Activated naive CD8-positive, alpha-beta T cell treated with anti-CD3 and anti-CD28 coated beads, Interleukin-2, amount 50 U/mL, for 24 hours (primary cell): ENCODE measurements at regions not wholly inside any gene's neighbourhood (a gene's known extent, or its start where the extent isn't known, plus 50 kb on each side); places are given as distances from the start of the nearest gene placed in this dataset.

Experiments used
- ATAC-seq: fragments of 150-1000 bp; cut with Tn5 transposase; one replicate; pipeline ENCODE4 v1.10.0; 2021
- DNase-seq: peaks from one replicate; pipeline ENCODE4 v3.0.0; 2021
- H3K27ac Mint-ChIP-seq: one replicate; pipeline ENCODE4 v1.8.0; 2021; ENCODE audit warnings: mild to moderate bottlenecking, mixed read lengths
- H3K27me3 Mint-ChIP-seq: one replicate; pipeline ENCODE4 v1.8.0; 2021; ENCODE audit warnings: mixed read lengths
- H3K36me3 Mint-ChIP-seq: one replicate; pipeline ENCODE4 v1.8.0; 2021; ENCODE audit warnings: low read depth, mixed read lengths
- H3K4me1 Mint-ChIP-seq: one replicate; pipeline ENCODE4 v1.8.0; 2021; ENCODE audit warnings: mixed read lengths
- H3K4me3 Mint-ChIP-seq: one replicate; pipeline ENCODE4 v1.8.0; 2021; ENCODE audit warnings: mild to moderate bottlenecking, moderate library complexity, mixed read lengths
- H3K9me3 Mint-ChIP-seq: one replicate; pipeline ENCODE4 v1.8.0; 2021; ENCODE audit warnings: mixed read lengths

DNA sequence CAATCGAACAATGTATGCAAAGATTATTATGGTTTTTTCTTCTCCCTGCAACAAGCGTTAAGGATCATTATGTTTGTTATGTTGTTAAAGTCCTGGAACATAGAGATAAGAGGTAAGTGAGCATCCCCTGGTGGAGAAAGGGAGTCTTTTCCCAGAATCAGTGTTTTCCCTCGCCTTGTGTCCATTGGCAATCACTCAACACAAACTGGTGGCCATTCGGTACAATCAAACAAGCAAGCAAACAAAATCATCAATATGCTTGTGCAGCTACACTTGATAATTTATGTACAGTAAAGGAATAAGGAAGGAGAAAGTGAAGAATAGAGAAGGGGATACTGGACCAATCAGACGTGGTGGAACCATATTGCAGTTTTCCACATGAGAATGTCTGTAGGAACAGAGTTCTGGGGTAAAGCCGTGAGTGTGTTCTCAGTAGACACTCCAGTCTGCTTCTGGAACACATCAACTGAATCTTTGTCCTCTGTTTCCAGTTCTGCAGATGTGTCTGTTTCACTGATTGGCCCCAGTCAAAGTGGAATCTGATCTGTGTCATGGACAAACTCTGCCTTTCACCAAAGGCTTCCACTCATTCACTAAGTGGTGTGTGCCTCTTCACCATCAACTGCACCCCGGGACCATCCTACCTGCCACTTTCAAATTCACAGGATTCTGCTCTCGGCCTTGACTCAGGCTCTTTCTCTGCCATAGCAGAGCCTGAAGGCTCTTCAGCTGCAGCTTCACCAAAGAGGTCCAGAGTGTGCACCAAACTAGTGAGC is 169.5 kb downstream of the AHSP start:
- Mint-ChIP-seq H3K4me3 (no peak overlapping the region), H3K4me1 (peaks cover 21% of the 10 kb centered on the region), H3K9me3 (no peaks in the 10 kb centered on the region), H3K36me3 (peaks cover 10% of the 10 kb centered on the region), H3K27ac (no peak overlapping the region), H3K27me3 (peaks cover 5% of the 10 kb centered on the region)
- no peak for ATAC-seq
- no peak for DNase-seq

DNA sequence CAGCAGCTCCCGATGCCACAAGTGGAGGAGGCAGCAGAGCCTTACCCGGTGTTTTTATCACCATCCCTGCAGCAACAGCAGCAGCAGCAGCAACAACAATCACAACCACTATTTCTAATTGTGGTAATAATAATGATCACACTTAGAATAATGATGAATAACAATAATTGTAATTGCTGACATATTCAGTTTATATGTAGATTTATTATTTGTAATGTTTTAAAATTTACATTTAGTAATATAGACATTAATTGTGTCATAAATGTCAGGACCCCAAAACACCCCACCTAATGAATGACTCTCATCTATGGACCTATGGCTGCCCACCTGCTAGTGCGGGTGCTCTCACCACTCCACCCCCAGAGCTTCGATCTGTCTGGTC is 170.0 kb downstream of the AHSP start:
- no peak overlapping the region for H3K4me3 Mint-ChIP-seq
- H3K27ac Mint-ChIP-seq = no peak overlapping the region
- H3K4me1 Mint-ChIP-seq = peaks cover 27% of the 10 kb centered on the region

DNA sequence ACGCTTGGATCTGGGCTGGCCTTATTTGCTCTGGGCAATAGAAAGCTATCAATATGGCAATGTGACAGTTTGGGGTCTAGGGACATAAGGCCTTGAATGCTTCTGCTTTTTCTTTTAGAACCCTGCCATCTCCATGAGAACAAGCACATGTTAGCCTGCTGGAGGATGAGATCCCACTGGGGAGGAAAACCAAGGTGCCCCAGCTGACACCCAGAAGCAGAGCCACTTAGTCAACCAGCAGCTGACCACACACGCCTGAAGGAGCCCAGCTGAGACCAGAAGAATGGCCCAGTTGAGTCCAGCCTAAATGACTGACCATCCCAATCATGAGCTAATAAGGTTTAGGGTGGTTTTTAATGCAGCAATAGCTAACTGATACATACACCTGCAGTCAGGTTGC is 171.2 kb downstream of the AHSP start:
- ATAC-seq (no peak), DNase-seq (no peak)
- peaks cover 24% of the 10 kb centered on the region for H3K36me3 Mint-ChIP-seq
- H3K4me3 Mint-ChIP-seq = no peak overlapping the region
- peaks cover 5% of the 10 kb centered on the region for H3K27me3 Mint-ChIP-seq
- no peaks in the 10 kb centered on the region for H3K9me3 Mint-ChIP-seq
- H3K4me1 Mint-ChIP-seq = peaks cover 28% of the 10 kb centered on the region
- H3K27ac Mint-ChIP-seq = no peak overlapping the region

More for the DNA sequence above, 170.0 kb downstream of the AHSP start:
- ATAC-seq (no peak), DNase-seq (no peak)
- H3K27me3 Mint-ChIP-seq = peaks cover 5% of the 10 kb centered on the region
- peaks cover 16% of the 10 kb centered on the region for H3K36me3 Mint-ChIP-seq
- no peaks in the 10 kb centered on the region for H3K9me3 Mint-ChIP-seq

DNA sequence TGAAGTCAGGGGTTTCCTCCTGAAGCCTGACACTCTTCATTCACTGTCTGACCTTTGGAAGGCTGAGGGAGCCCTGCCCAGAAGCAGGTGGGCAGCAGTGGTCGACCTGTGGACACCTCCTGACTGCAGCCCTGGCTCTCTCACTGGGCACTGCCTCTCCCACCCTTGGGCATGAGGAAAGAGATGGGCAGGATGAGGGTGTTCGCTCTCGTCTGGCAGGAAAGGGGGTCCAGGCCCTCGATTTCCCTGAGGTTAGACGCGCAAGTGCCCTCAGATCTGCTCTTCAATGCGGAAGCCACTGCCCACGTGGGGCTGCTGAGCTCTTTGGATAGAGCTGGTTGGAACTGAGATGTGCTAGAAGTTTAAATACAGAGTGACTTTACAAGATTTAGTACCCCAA is 171.9 kb downstream of the AHSP start:
- Mint-ChIP-seq H3K4me3 (no peak overlapping the region), H3K27ac (no peak overlapping the region)

DNA sequence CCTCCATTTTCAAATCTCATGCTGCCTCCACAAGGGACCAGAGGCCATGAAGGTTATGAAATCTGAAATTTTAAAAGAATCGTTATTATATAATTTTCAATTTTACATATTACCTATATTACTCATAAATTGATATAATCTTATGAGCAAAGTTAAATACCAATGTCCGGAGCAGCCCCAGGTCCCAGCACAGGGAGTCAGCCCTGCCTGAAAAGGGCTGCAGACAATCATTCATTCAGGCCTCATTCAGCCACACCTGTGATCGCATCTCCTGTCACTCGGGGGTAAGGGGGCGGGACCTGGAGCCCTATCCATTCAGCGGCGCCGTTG is 172.5 kb downstream of the AHSP start:
- H3K4me1 Mint-ChIP-seq = peaks cover 28% of the 10 kb centered on the region
- DNase-seq (no peak), ATAC-seq (no peak)
- H3K36me3 Mint-ChIP-seq = peaks cover 28% of the 10 kb centered on the region
- H3K27ac Mint-ChIP-seq = peak overlapping the region; percentile 79
- H3K27me3 Mint-ChIP-seq = peaks cover 5% of the 10 kb centered on the region
- H3K4me3 Mint-ChIP-seq = peak overlapping the region; percentile 86
- no peaks in the 10 kb centered on the region for H3K9me3 Mint-ChIP-seq

More for the DNA sequence above, 171.9 kb downstream of the AHSP start:
- Mint-ChIP-seq H3K9me3 (no peaks in the 10 kb centered on the region), H3K36me3 (peaks cover 28% of the 10 kb centered on the region), H3K27me3 (peaks cover 5% of the 10 kb centered on the region), H3K4me1 (peaks cover 28% of the 10 kb centered on the region)
- no peak for DNase-seq
- no peak for ATAC-seq

DNA sequence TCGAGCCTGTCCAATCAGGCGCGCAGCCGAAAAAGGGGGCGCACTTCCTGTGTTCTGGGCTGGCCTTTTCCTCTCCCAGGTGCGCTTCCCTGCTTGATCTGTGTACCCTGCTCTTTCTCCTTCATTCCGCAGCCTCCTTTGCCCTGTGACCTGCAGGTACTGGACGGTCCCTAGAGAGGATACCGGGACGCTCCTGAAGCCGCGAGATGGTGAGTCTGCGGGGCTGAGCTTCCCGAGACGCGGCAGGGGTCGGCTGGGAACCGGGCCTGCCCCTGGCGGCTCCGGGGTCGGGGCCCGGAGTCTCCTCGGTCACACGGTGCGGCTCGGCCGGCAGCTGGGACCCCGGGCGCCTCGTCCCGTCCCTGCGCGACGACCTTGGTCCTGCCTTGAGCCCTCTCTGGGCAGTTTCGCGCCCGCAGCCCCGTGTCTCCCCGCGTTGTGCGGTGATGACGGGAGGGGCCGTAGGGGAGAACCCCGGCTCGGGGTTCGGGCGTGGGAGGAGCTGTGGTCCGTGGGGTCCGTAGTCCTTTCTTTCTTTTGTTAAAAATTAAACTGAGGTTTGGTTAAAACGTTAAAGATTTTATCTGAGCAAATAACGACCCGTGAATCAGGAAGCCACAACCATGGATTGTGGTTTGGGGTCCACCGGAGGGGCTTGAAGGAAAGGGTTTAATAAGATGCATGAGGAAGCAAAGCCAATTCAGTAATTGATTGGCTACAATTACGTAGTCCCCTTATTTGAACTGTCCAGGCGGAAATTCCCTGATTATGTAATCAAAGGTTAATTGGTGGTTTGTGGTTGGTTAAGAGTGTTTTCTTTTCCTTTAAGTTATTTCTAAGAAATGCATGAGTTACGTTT is 172.8 kb upstream of the ZNF267 start:
- DNase-seq (peak; percentile 85), ATAC-seq (peak; percentile 80)
- peaks cover 28% of the 10 kb centered on the region for H3K4me1 Mint-ChIP-seq
- peaks cover 28% of the 10 kb centered on the region for H3K36me3 Mint-ChIP-seq
- H3K27me3 Mint-ChIP-seq = peaks cover 5% of the 10 kb centered on the region
- peak overlapping the region; percentile 86 for H3K4me3 Mint-ChIP-seq
- H3K9me3 Mint-ChIP-seq = no peaks in the 10 kb centered on the region
- H3K27ac Mint-ChIP-seq = peak overlapping the region; percentile 98

DNA sequence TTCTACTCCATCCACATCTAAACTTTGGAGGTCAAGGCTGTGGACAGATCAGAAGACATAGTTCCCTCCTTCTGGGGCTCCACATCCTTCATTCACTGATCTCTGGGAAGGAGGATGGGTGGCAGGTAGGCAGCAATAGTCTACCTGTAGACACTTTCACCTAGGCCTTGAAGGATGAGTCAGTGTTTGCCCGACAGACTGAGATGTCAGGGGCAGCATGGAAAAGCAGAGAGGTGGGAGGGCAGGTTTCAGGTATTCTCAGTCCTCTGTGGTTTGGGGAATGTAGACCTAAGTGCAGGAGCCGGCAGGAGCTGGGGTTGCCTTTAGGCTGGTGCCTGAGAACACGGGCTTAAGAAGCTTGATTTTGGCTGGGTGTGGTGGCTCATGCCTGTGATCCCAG is 171.9 kb upstream of the ZNF267 start:
- ATAC-seq (no peak), DNase-seq (no peak)
- peak overlapping the region; percentile 86 for H3K4me3 Mint-ChIP-seq
- H3K4me1 Mint-ChIP-seq = peaks cover 24% of the 10 kb centered on the region
- H3K27ac Mint-ChIP-seq = peak overlapping the region; percentile 98
- no peaks in the 10 kb centered on the region for H3K9me3 Mint-ChIP-seq
- H3K27me3 Mint-ChIP-seq = peaks cover 5% of the 10 kb centered on the region
- H3K36me3 Mint-ChIP-seq = peaks cover 31% of the 10 kb centered on the region

DNA sequence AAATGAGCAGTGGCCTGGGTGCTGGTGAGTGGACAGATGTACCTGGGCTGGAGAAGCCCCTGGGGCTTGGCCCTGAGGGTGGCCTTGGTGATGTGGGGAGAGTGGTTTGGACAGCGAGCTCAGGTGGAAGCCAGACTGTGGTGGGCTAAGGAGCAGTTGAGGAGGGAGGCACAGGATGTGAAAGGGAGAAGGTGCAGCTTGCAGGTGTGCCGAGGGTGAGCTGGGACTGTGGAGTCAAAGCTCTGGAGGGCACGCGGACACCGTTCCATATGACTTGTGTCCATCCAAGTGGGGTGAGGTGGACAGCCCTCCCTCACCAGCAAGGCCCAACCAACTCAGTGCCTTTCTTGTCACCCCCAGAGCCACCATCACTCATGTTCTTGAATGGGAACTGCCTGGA is 170.8 kb upstream of the ZNF267 start:
- Mint-ChIP-seq H3K4me1 (peaks cover 21% of the 10 kb centered on the region), H3K27ac (no peak overlapping the region), H3K9me3 (no peaks in the 10 kb centered on the region), H3K27me3 (peaks cover 5% of the 10 kb centered on the region), H3K4me3 (no peak overlapping the region), H3K36me3 (peaks cover 39% of the 10 kb centered on the region)
- DNase-seq = no peak
- ATAC-seq = no peak

DNA sequence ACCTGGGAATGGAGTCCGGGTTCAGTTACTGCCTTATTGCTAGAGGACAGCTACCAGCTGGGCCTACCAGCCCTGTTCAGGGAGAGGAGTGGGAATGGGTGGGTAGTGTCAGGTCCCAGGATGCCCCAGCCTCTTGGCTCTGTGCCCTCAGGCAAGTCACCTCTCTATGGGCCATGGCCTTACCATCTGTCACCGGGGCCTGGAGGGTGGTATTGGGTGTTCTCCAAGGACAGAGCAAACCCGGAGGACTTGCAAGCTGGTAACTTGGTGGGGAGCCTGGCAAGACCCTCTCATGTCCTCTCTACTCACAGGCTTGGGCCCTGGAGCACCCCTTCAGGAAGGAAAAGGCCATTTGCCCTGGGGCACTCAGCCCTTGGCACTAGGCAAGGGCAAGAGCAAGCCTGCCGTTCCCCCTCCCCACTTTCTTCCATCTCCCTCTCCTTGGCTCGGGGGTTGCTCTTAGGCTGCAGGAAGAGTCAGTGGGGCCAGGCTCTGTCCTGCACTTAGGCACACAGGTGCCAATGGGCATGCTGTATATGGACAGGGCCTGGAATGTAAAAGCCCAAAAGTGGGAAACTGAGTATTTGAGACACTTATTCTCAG is 170.0 kb upstream of the ZNF267 start:
- DNase-seq (no peak), ATAC-seq (no peak)
- no peak overlapping the region for H3K4me3 Mint-ChIP-seq
- H3K27ac Mint-ChIP-seq = no peak overlapping the region
- H3K4me1 Mint-ChIP-seq = peaks cover 21% of the 10 kb centered on the region
- peaks cover 5% of the 10 kb centered on the region for H3K27me3 Mint-ChIP-seq
- H3K36me3 Mint-ChIP-seq = peaks cover 40% of the 10 kb centered on the region
- no peaks in the 10 kb centered on the region for H3K9me3 Mint-ChIP-seq

DNA sequence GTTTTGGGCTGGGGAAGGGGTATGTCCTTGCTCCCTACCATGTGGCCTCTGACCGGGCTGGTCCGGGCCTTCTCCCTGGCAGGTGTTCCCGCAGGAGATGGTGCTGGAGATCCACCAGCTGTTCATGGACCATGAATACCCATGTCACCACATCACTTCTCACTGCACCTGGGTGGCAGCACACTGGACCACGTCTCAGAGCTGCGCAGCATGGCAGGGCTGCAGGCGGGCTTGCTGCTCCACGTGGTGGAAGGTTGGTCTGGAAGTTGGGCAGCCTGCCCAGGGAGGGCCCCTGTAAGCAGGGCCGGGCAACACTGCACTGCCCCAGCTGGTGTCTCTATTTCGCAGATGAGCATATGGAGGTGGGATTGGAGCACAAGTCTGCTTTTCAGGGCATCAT is 169.5 kb upstream of the ZNF267 start:
- Mint-ChIP-seq H3K9me3 (no peaks in the 10 kb centered on the region), H3K36me3 (peaks cover 44% of the 10 kb centered on the region), H3K4me1 (peaks cover 21% of the 10 kb centered on the region), H3K27me3 (peaks cover 5% of the 10 kb centered on the region), H3K4me3 (no peak overlapping the region), H3K27ac (no peak overlapping the region)
- ATAC-seq = no peak
- no peak for DNase-seq

DNA sequence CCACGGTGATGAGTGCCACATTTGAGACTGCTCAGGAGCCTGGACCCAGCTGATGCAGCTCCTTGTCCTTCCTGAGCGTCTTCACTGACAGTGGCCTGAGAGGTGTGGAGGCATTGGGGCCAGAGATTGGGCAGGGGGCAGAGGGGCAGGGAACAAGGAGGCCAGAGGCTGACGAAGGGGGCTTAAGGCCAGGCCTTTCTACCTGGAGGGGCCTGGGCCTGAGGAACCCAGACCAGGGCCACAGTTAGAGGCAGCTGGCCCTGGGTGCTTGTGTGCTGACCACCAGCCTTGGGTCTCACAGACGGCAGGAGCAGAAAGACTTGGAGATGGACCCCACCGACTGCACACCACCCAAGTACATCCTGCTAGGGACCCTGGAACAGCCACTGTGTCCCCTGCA is 168.2 kb upstream of the ZNF267 start:
- Mint-ChIP-seq H3K27me3 (peaks cover 5% of the 10 kb centered on the region), H3K4me1 (peaks cover 21% of the 10 kb centered on the region), H3K36me3 (peaks cover 44% of the 10 kb centered on the region), H3K27ac (no peak overlapping the region), H3K9me3 (no peaks in the 10 kb centered on the region), H3K4me3 (no peak overlapping the region)
- DNase-seq (no peak), ATAC-seq (no peak)

DNA sequence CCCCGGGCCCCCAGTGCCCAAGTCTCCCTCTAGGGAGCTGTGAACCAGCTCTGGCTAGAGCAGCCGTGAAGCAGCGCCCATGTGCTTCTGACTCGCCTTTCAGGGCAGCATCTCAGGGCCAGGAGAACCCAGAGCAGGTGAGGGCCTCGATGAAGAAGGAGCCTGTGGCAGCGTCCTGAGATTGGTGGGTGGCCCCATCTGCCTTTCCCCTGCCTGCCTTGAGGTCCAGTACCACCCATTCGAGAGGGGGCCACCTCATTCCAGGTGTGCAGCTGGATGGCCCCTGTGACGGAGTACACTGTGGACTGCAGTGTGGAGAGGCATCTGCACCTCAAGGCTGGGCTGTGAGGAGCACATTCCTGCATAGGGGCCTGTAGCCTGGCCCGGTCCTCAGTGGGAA is 167.3 kb upstream of the ZNF267 start:
- Mint-ChIP-seq H3K9me3 (no peaks in the 10 kb centered on the region), H3K27ac (no peak overlapping the region), H3K36me3 (peaks cover 39% of the 10 kb centered on the region), H3K27me3 (peaks cover under 1% of the 10 kb centered on the region), H3K4me1 (peaks cover 15% of the 10 kb centered on the region), H3K4me3 (no peak overlapping the region)
- DNase-seq (no peak), ATAC-seq (no peak)

DNA sequence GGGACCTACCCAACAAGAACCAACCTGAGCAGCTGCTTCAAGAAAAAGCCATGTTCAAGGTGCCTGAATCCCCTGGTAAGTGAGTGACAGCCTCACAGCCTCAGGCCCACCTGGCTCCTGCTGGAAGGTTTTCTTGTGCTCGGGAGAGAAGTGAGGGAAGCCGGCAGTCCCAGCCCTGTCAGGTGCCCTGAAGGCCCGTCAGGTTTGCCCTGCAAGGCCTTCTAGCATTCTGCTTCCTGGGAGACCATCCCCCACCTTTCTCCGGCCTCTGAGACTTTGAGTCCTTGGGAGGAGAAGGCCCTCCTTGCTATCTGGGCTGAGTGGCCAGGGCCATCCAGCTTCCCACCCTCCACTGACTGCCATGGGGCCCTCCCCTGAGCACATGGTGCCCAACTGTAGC is 166.7 kb upstream of the ZNF267 start:
- DNase-seq = no peak
- no peak overlapping the region for H3K27ac Mint-ChIP-seq
- H3K36me3 Mint-ChIP-seq = peaks cover 34% of the 10 kb centered on the region
- H3K27me3 Mint-ChIP-seq = no peaks in the 10 kb centered on the region
- peaks cover 11% of the 10 kb centered on the region for H3K4me1 Mint-ChIP-seq
- ATAC-seq = no peak
- no peak overlapping the region for H3K4me3 Mint-ChIP-seq
- no peaks in the 10 kb centered on the region for H3K9me3 Mint-ChIP-seq

DNA sequence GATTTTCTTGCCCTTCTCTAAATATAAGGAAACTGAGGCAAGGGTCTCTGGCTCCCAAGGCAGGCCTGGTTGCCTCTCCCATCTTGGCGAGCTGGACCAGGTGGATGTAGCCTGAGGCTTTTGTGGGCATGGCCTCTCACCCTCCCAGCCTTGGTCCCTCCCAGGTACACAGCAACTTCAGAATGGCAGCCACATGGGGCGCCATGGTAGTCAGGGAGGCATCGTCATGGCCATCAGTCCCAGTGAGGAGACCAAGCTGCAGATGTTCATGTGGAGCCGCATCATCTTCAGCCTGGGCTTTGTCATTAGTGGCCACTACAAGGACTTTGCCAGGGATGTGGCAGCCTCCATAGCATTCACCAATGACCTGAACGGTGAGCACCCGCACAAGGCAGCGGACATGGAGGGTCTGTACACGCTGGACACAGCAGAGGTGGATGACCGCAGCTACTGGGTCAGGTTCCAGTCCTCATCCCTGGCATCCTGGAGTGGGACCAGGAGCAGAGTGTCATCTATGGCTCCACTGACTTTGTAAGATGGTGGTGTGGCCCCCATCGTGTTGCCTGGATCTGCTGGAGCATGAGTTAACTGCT is 165.8 kb upstream of the ZNF267 start:
- H3K4me1 Mint-ChIP-seq = peaks cover 6% of the 10 kb centered on the region
- peaks cover 26% of the 10 kb centered on the region for H3K36me3 Mint-ChIP-seq
- no peaks in the 10 kb centered on the region for H3K9me3 Mint-ChIP-seq
- no peak for DNase-seq
- H3K27ac Mint-ChIP-seq = no peak overlapping the region
- ATAC-seq = no peak
- H3K27me3 Mint-ChIP-seq = no peaks in the 10 kb centered on the region
- H3K4me3 Mint-ChIP-seq = no peak overlapping the region
